Superior temporal gyrus (tissue), 1 donor: ENCODE measurements at regions not wholly inside any gene's neighbourhood (a gene's known extent, or its start where the extent isn't known, plus 50 kb on each side); places are given as distances from the start of the nearest gene placed in this dataset.
A peak's percentile ranks its signal among the peaks of the same experiment; 100 is the strongest.

Source experiments
- DNase-seq: peaks from one replicate; pipeline ENCODE4 v3.0.0-alpha.2; 2016; ENCODE audit errors: extremely low spot score

DNA sequence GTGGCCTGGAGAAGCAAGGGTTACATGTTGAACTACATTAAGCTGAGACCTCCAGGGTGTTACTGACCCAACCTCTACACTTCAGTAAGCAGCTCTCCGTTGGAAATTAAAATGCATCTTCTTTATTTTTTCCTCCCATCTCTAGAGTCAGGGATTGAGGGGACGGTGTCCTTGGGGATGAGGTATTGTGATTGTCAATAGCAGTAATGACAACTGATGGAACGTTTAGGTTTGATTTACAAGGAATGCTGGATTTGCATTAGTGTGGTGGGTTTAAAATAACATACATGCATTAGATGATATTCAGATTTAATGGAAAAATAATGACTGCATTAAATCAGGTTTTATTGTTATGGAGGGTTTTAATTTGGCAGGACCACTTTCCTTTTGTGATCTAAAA, 82.9 kb upstream of the NTRK2 start:
- no peak for DNase-seq

DNA sequence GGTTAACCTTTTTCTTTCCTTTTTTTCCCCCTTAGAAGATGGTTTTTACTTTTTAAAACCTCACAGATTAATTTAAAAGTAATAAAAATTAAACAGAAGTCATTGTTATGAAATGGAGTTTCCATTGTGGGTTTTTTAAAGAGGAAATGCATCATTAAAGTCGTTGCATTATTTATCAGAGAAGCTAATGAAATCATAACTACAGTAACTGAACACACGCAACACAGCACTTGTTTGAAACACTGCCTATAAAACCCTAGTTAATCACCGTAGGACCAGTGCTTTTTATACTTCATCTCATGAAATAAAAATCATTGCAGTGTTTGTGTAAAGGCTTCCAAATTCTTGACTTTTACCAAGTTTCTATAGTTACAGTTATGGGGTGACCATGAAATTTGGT, 82.4 kb upstream of the NTRK2 start:
- no peak for DNase-seq

DNA sequence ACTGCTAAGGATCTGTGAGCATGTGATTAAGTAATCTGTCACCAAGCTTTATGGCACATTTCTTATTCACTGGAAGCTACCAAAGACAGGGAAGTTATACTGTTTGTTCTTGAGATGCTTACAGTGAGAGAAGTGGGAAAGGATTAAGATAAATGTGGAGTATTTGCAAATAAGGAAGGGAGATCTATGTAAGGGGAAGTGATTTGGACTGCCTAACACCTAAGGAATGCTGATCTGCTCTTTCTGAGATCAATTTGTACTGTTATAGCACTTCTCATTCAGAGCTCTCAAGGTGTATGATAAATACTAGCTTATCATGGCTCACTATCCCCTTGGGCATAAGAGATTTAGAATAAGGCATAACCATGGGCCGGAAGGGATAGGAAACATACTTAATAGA, 80.0 kb upstream of the NTRK2 start:
- no peak for DNase-seq

GRCh38 chr9:84590706-84591105, 78.8 kb upstream of the NTRK2 start:
- no peak for DNase-seq

DNA sequence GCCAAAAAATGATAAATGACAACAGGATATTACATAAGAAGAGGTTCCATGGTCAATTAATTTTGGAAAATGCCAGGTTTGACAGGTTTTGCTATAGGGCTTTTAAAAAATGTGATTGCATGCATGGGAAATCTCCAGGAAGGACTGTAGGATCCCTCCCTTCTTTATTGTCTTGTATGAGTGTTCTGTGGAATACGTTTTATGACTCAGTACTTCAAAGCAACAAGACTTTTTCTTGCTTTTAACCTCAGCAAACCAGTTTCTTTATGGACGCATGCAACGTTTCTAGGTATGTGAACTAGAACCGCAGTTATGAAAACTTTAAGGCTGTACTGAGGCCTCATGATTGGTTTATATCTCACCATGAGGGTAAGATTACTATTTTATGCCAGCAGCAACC, 76.6 kb upstream of the NTRK2 start:
- DNase-seq: no peak

DNA sequence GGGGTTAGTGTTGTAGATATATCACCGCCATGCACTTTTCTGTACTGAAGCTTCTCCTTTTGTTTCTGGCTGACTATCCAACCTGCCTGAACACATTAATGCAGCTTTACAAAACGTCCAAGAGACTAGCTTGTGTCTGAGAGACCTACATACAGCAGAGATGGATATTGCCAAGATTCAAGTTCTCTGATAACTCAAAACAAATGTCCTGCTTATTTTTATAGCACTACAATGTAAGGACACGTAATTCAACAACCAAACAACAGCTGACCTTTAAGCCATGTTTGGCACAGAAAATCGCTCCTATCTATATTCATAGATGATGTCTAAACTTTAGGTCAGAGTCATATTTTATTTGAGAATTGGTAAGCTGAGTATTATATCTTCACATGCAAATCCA, 76.2 kb upstream of the NTRK2 start:
- DNase-seq: no peak

DNA sequence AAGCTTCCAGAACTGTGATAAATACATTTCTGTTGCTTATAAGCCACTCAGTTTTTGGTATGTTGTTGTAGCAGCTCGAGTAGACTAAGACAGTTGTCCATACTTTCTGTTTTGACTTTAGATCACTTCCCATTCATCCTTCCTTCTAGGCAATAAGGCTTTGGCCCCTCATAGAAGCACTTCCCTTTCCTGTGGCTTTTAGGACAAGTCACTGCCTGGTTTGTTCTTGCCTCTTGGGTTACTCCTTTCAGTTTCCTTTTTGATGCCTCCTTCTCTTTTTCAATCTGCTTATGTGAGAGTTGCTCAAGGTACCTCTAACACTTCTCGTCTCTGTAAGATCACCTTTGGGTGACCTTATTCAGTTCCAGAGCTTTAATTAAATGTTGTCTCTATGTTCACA, 72.4 kb upstream of the NTRK2 start:
- peak; percentile 27 for DNase-seq

GRCh38 chr9:84598921-84599636, 70.5 kb upstream of the NTRK2 start:
- no peak for DNase-seq

- no peak for DNase-seq
Observed at GRCh38 chr9:84600739-84601138, 68.8 kb upstream of the NTRK2 start.

- no peak for DNase-seq
Observed at GRCh38 chr9:84604223-84604622, 65.3 kb upstream of the NTRK2 start.

- DNase-seq: no peak
Observed at GRCh38 chr9:84609779-84610178, 59.8 kb upstream of the NTRK2 start.

- DNase-seq: no peak
Observed at GRCh38 chr9:84613431-84613830, 56.1 kb upstream of the NTRK2 start.

- no peak for DNase-seq
Observed at GRCh38 chr9:84615544-84615943, 54.0 kb upstream of the NTRK2 start.

- no peak for DNase-seq
Observed at GRCh38 chr9:84617411-84618029, 52.0 kb upstream of the NTRK2 start.
